ENCODE measurements at regions not wholly inside any gene's neighbourhood (a gene's known extent, or its start where the extent isn't known, plus 50 kb on each side); places are given as distances from the start of the nearest gene placed in this dataset.

DNA sequence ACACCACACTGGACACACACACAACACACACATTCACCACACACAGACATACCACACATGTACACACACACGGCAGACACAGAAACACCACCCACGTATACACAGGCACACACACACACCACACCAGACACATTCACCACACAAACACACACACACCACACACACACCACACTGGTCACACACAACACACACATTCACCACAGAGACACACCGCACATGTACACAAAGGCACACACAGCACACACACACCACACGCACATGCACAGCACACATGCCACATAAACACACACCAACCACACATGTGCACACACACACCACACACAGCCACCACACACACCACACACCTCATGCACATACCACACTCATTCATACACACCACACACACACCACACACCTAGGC is 84.2 kb upstream of the PRR5 start:
- CTCF ChIA-PET = no interaction called here
- POLR2A ChIA-PET = no interaction called here

DNA sequence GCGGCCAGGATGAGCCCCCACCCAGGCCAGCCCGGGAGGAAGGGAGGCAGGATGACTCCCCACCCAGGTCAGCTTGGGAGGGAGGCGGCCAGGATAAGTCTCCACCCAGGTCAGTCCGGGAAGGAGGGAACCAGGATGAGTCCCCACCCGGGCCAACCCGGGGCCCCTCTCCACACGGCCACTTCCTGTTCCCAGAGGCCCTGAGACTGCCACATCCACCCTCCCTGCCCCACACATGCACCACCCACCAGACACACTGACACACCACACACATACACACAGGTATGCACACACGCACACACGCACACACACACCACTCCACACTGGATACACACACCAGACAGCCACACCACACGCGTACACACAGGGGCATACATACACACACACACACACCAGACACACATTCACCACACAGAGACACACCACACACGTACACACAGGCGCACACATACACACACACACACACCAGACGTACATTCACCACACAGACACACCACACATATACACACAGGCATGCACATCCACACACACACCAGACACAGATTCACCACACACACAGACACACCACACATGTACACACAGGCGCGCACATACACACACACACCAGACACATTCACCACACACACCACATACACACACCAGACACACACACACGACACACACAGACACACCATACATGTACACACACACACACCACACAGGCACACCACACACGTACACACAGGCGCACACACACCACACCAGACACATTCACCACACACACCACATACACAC is 84.9 kb upstream of the PRR5 start:
- CTCF ChIA-PET = no interaction called here
- POLR2A ChIA-PET = no interaction called here

DNA sequence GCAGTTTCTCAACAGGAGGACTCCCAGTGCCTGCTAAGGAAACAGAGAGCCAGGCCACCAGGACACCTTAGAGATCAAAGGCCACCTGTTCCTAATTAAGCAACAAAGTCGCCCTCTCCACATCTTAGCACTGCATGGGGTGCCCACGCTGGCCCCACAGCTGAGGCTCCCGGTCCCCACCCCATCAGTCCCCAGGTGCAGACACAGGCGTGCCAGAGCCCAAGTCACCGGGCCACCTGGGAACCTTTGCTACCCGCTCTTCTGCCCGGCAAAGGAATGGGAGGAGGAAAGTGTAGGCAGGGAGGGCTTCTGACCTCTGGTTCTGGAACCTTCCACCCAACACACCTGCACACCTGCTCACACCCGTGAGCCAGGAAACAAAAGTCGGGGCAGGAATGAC is 85.5 kb upstream of the PRR5 start:
- ChIA-PET POLR2A (no interaction called here), CTCF (no interaction called here)

DNA sequence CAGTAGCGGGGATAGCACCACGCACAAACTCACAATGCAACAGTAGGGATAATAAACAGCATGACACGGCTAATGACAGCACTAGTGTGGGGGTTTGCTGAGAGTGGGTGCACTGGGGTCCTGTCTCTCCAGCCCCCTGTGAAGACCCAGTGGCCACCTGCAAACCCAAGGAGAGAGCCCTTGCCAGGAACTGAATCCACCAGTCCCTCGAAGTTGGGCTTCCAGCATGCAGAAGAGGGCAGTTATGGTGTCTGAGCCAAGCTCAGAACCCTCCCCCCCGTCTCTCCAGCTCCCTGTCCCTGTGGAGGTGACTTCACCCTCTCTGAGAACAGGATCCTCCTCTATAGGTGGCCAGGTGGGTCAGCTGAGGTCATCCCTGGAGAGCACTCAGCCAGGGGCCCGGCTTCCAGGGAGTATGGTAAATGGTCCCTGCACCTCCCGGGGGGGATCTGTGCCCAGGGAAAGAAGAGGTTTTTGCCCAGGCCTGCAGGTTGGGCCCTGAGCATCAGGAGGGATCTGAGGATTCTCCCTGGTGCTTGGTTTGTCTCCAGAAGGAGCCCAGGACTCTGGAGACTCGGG is 86.3 kb upstream of the PRR5 start:
- POLR2A ChIA-PET = no interaction called here
- CTCF ChIA-PET = no interaction called here

DNA sequence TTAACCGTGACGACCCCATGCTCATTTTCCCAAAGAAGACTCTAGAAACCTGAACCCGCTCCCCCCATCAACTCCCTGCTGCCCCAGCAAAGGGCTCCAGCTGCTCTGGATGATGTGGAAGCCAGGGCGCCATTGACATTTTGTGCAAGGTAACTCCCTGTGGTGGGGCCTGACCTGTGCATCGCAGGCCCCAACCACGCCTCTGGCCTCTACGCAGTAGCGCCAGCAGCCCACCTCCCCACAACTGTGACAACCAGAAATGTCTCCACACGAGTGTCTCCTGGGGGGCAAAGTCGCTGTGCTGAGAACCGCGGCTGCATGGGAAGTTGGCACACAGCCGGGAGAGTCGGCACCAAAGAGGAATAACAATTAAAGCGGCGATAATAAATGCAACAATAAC is 86.9 kb upstream of the PRR5 start:
- CTCF ChIA-PET = no interaction called here

DNA sequence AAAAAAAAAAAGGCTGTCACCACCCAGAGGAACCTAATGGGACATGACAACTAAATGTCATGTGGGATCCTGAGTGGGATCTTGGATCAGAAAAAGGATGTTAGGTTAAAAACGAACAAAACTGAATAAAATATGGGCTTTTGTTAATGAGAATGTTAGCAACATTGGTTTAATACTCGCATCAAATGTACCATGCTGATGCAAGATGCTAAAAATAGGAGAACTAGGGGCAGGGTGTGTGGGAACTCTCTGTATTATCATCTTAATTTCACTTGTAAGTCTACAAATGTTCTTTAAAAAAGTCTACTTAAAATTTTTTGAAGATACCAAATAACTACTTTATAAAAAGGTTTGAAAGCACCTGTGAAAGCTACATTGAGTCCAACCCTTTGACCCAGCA is 88.8 kb upstream of the PRR5 start:
- CTCF ChIA-PET = no interaction called here

More for the DNA sequence above, 86.9 kb upstream of the PRR5 start:
- POLR2A ChIA-PET = no interaction called here

DNA sequence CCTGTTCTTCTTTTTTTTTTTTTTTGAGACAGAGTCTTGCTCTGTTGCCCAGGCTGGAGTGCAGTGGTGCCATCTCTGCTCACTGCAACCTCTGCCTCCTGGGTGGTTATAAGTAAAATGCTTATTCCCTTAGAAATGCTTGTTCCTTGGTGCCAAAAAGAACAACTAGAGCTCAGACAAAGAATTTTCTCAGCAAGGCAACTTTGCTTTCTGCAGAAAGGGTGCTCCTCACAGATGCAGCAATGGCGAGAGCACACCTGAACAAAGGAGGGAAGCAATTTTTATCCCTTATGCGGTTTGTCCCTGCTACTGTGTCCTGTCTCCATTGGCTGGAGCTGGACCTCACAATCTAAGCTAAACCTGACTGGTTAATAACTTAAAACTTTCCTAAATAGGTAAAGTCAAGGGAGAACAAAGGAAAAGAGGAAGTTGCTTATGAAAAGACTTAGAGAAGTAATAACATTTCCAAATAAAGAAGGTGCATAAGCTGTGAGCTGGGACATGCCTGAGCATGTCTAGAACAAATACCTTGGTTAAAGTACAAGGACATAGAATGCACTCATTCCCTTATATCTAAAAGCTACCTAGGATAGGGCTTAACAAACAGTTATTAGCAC is 90.0 kb upstream of the PRR5 start:
- CTCF ChIA-PET = interaction anchor here (0.7 kb wide), 1 partner anchor 53 kb away, joined by 3 read pairs; no protein-coding TSS in a partner anchor
- POLR2A ChIA-PET = no interaction called here

More for the DNA sequence above, 88.8 kb upstream of the PRR5 start:
- POLR2A ChIA-PET = no interaction called here

DNA sequence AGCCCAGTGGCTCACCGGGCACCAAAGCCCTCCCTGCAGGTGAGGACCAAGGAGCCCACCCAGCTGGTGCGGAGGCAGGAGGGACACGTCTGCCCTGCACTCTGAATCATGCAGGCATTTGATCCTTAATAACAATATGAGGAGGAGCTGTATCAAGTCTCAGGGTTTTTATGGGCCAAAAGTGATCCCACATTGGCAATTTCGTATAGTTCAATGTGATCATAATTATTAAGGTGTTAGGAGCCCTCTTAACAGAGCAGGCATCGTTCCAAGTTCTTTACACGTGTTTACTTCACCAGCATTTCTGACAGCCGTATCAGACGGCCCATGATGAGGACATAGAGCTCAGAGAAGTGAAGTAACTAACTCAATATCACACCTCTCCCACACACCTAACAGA is 91.9 kb upstream of the PRR5 start:
- POLR2A ChIA-PET = no interaction called here
- CTCF ChIA-PET = interaction anchor here (1.0 kb wide), 1 partner anchor 125 kb away, joined by 3 read pairs; no protein-coding TSS in a partner anchor

DNA sequence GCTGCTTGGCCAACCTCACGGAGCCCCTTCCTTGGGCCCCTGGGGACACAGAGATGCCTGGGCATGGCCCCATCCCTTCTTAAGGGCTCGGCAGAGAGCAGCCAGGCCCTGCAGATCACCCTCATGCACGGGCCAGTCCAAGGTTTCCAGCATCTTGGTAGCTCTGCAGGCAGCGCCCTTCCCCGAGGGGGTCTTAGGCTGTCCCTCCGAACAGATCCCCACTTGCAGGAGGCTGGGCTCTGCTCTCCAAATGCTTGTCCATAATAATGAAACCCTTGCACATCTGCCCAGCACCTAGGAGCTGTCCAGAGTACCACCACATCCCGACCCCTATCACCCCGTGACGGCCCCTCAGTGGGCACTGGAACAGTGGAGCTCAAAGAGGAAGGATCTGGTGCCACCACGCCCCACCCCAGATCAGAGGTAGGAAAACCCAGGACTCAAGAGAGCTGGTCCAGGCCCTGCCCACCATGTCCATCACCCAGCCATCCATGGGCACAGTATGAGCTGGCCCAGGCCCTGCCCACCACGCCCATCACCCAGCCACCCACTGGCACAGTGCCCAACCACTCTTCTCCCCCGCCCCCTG is 92.5 kb upstream of the PRR5 start:
- CTCF ChIA-PET = interaction anchor here (1.0 kb wide), 1 partner anchor 126 kb away, joined by 3 read pairs; no protein-coding TSS in a partner anchor
- POLR2A ChIA-PET = no interaction called here

DNA sequence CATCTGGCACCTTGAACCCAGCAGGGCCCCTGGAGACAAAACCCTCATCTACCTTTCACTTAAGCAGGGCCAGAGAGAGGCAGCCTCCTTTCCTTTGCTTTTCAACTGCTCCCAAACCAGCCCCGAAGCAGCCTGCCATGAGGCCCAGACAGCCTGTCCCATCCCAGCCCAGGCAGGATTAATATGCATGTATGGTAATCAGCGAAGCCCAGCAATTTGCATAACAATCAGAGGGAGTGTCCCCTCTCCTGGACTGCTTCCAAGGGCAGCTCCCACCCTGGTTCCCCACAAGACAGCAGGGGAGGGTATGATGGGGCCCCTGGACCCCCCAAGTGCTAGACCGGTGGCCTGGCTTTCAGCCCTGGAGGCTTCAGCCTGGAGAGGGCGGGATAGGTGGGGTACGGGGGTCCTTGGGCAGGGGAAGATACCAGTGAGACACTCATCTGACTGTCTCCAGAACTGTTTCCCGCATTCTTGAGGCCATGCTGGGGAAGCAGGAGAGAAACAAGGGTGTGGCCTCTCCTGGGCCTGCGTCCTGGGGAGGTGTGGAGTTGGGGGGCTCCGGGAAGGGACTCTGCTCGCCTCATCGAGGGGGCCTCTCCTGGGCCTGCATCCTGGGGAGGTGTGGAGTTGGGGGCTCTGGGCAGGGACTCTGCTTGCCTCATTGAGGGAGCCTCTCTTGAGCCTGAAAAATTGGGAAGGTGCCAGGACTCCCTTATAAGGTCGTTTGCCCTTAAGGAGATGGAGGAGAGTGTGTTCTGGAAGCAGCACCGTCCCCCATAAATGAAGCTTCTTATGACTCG is 93.2 kb upstream of the PRR5 start:
- ChIA-PET CTCF (no interaction called here), POLR2A (no interaction called here)

DNA sequence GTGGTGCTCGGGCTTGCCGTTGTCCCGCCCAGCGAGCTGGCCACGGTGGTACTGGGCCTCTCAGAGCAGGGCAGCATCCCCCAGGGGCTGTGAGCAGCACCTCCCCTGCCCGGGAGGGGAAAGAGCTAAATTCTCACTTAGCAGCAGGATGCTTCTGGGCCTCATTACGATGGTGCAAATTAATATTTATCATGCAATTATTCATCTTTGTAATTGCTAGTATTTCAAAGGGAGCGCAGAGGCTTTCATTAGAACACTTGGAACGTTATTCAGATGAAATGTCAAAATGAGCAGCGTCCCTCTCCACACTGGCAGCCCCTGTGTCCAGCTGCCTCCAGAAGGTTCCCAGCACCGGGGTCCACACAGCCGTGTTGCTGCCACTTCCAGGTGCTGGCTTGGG is 95.9 kb upstream of the PRR5 start:
- POLR2A ChIA-PET = no interaction called here
- CTCF ChIA-PET = no interaction called here

DNA sequence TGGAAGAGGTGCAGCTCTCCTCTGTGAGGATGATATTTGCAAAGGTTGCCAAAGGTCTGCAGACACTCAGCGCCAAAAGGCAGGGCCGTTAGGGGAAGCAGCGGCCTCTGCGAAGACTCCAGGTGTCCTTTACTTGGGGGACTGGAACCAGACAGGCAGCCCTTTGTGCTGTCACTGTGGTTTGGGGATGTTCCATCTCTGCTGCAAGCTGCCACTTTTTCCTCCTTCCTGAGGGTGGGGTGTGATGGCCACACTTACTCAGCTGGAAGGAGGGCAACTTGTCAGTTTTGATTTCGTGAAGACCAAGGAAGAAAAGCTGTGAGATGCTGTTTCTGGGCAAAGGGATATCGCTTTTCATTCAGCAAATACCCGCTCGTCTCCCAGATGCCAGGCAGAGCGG is 96.5 kb upstream of the PRR5 start:
- ChIA-PET CTCF (no interaction called here), POLR2A (no interaction called here)

DNA sequence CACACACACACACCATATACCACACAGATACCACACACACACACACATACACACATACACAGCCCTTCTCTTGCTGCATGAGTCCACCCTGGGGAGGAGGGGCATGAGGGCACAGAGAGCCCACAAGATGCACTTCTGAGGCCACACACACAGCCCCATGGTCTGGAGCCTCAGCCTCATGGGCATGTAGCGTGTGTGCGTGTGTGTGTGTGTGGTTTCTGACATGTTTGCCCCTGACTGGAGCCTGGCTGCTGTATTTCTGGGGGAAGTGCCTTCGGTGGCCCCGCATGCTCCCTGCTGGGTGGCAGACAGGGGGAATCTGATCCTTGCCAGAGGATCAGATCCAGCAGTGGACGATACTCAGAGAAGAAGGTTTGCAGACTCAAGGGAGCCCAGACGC is 97.0 kb upstream of the PRR5 start:
- ChIA-PET POLR2A (no interaction called here), CTCF (no interaction called here)

DNA sequence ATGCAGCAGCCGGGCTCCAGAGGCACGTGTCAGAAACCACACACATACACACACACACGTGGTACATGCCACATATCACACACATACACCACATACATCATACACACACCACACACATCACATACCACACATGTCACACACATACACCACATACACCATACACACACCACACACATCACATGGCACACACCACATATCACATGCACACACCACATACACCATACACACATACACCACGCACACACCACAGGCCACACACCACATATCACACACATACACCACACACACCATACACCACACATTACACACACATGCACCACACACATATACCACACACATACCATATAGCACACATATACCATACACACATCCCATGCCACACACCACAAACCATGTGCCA is 97.5 kb upstream of the PRR5 start:
- CTCF ChIA-PET = no interaction called here
- POLR2A ChIA-PET = no interaction called here

DNA sequence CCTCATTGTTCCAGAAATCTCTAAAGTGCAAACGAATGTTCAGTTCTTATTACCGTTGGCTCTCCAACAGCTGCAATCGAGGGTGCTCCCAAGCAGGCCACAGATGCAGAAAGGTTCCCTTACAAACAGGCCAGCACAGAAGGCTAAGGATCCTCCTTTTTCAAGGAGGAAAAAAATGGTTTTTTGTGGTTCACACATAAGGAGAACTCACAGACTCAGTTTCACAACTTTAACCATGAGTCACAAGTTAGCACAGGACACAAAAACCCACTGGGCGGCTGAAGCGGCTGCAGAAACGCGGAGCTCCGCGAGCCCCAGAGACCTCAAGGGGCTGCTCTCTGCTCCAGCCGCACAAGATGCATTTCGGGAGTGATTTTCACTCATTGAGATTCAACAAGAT is 98.2 kb upstream of the PRR5 start:
- POLR2A ChIA-PET = no interaction called here
- CTCF ChIA-PET = no interaction called here

DNA sequence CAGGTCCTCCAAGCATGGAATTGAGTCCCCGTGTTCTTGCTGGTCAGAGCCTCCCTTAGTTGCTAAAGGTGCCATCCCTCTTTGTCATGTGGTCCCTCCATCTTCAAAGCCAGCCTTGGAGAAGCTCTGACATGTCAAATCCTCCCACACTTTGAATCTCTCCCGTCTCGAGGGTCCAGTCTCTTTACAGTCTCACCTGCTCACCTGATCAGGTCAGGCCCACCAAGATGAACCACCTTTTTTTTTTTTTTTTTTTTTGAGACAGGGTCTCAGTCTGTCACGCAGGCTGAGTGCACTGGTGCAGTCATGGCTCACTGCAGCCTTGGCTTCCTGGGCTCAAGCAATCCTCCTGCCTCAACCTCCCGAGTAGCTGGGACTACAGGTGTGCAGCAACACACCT is 100.3 kb upstream of the PRR5 start:
- ChIA-PET POLR2A (interaction anchor here (0.7 kb wide), 1 partner anchor 1439 kb away, joined by 4 read pairs; no protein-coding TSS in a partner anchor), CTCF (interaction anchor here (0.7 to 0.9 kb wide), 3 partner anchors 409 to 608 kb away, joined by 3 read pairs; no protein-coding TSS in a partner anchor)

DNA sequence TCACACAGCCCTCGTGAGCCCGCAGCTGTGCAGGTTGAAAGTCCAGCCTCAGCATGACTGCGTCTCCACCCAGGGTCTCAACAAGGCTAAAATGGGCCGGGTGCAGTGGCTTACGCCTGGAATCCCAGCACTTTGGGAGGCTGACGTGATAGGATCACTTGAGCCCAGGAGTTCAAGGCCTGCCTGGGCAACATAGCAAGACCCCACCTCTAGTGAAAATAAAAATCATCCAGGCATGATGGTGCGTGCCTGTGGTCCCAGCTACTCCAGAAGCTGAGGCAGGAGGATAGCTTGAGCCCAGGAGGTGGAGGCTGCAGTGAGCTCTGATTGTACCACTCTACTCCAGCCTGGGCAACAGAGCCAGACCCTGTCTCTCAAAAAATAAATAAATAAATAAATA is 100.8 kb upstream of the PRR5 start:
- ChIA-PET CTCF (interaction anchor here (0.7 to 0.9 kb wide), 3 partner anchors 408 to 608 kb away, joined by 3 read pairs; no protein-coding TSS in a partner anchor), POLR2A (interaction anchor here (0.7 kb wide), 1 partner anchor 1438 kb away, joined by 4 read pairs; no protein-coding TSS in a partner anchor)

DNA sequence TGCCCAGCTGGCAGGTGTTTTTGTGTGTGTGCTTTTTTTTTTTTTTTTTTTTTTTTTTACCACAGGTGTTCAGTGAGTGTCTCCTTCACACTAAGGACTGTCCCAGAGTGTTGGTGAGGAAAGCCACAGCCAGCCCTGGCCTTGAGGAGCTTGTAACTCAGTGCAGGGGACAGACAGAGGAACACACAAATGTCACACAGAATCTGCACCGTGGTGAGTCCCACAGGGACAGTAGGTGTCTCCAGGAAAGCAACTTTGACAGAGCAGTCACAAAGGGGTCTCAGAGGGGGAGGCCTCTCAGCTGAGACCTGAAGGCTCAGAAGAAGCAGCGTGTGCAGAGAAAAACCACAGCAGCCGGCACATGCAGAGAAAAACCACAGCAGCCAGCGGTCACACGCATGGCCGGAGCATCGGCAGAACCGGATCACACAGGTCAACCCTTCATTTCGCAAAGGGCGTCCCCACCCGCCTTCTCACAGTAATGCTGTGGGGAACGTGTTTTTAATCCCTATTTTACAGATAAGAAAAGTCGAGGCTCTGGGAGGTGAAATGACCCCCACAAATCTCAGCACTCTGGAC is 101.7 kb upstream of the PRR5 start:
- CTCF ChIA-PET = no interaction called here
- POLR2A ChIA-PET = no interaction called here

DNA sequence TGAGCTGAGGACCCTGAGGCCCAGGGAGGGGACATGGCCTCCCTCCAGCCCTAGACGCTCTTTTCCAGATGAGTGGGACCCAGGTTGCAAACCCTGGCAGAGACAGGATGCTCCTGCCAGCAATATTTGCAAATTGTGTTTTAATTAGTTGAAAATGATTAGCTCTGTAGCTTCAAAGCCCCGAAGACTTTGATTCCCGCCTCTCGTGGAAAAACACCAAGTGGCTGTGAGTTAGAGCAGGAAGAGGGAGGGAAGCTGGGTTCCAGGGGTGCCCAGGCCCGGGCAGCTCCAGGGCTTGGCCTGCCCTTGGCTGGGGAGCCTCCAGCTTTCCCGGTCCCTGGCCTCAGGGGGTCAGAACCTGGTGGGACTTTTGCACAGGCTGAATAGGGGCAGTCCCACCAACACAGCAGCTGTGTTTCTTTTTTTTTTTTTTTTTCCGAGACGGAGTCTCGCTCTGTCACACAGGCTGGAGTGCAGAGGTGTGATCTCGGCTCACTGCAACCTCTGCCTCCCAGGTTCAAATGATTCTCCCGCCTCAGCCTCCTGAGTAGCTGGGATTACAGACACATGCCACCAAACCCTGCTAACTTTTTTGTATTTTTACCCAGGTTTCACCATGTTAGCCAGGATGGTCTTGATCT is 101.6 kb upstream of the RTL6 start:
- ChIA-PET POLR2A (no interaction called here), CTCF (interaction anchor here (1.3 kb wide), 1 partner anchor 607 kb away, joined by 4 read pairs; no protein-coding TSS in a partner anchor)
